ENCODE measurements at regions not wholly inside any gene's neighbourhood (a gene's known extent, or its start where the extent isn't known, plus 50 kb on each side); places are given as distances from the start of the nearest gene placed in this dataset.
"Not testable (repeated sequence)": the region's sequence is repeated elsewhere in the genome, so short reads cannot be mapped to it uniquely, and the experiment has no call there.

DNA sequence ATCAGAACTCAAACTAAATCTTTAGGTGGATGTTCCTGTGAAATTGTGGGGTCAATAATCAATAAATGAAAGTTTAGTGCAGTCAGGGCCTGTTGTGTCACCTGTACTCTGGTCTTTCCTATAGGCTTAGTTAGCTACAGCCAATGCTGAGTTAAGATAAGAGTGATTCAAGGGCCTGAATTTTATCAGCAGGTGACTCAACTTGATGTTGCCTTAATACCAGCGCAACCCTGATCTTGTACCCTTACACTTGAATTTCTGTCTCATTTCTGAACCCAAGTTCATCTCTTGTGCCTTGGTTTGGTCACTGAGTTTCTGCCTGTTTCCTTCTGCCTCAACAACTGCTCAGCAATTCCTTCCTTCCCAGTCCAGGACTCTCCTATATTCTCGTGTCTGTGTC lies 157.0 kb upstream of the E2F7 start:
- DNase-seq, result no peak
- no peaks in the 10 kb centered on the region for H3K4me1 ChIP-seq (replicated peaks; ENCODE audit: insufficient read depth)
- H3K9me2 ChIP-seq (ENCODE audit: insufficient read depth), result peaks cover 4% of the 10 kb centered on the region; the same call in 1 of the 2 replicates
- H3K4me2 ChIP-seq, result no peak overlapping the region
- no peaks in the 10 kb centered on the region for H4K20me1 ChIP-seq (ENCODE audit: insufficient read depth)
- no peaks in the 10 kb centered on the region for H3K27me3 ChIP-seq (ENCODE audit: insufficient read depth, low read depth)
- H3K4me3 ChIP-seq, result no peak overlapping the region
- TF ChIP-seq, protein P1, sequence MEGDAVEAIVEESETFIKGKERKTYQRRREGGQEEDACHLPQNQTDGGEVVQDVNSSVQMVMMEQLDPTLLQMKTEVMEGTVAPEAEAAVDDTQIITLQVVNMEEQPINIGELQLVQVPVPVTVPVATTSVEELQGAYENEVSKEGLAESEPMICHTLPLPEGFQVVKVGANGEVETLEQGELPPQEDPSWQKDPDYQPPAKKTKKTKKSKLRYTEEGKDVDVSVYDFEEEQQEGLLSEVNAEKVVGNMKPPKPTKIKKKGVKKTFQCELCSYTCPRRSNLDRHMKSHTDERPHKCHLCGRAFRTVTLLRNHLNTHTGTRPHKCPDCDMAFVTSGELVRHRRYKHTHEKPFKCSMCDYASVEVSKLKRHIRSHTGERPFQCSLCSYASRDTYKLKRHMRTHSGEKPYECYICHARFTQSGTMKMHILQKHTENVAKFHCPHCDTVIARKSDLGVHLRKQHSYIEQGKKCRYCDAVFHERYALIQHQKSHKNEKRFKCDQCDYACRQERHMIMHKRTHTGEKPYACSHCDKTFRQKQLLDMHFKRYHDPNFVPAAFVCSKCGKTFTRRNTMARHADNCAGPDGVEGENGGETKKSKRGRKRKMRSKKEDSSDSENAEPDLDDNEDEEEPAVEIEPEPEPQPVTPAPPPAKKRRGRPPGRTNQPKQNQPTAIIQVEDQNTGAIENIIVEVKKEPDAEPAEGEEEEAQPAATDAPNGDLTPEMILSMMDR (conservative IDR thresholded peaks at IDR 0.05), result no peak
- no peak for TF ChIP-seq EZH2 (IDR thresholded peaks at IDR 0.05; ENCODE audit: low read depth)
- intact Hi-C loops (cut with micrococcal nuclease; ENCODE audit: unreplicated experiment), result no loop called here
- no peaks in the 10 kb centered on the region for H3K79me2 ChIP-seq (ENCODE audit: low read depth)
- no peak overlapping the region for H2AFZ ChIP-seq
- no peak overlapping the region for H3K27ac ChIP-seq
- ChIA-PET CTCF (no interaction called here), POLR2A (ENCODE audit: unreplicated experiment) (no interaction called here)
- H3F3A ChIP-seq (ENCODE audit: insufficient read depth, low read depth), result no peaks in the 10 kb centered on the region
- no TSS peak for BruUV-seq (replicated peaks)
- no peaks in the 10 kb centered on the region for H3K9me3 ChIP-seq (ENCODE audit: insufficient read depth, low read depth)
- H3K36me3 ChIP-seq (ENCODE audit: low read depth), result no peaks in the 10 kb centered on the region

DNA sequence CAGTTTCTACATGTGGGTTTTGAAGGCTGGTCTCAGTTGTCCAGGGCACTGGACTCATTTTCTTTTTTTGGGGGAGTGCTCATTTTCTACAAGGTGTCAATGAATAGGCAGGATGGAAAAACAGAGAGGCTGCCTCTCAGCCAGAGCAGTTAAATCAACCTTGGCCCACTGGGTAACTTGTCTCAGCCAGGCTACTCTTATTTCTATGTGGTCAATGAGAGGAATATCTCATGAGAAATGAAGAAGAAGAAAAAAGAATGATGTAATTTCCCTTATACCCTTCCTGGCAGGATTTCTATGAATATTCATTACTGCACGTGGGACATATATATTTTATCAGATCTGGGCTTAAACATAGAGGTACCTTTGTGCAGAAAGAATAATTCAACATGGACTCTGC lies 155.2 kb upstream of the E2F7 start:
- Histone ChIP-seq H3F3A (ENCODE audit: insufficient read depth, low read depth) (no peaks in the 10 kb centered on the region), H3K4me1 (replicated peaks; ENCODE audit: insufficient read depth) (no peaks in the 10 kb centered on the region), H4K20me1 (ENCODE audit: insufficient read depth) (no peaks in the 10 kb centered on the region), H3K9me2 (ENCODE audit: insufficient read depth) (peaks cover 4% of the 10 kb centered on the region; the same call in 1 of the 2 replicates), H3K4me2 (no peak overlapping the region), H3K79me2 (ENCODE audit: low read depth) (no peaks in the 10 kb centered on the region), H3K36me3 (ENCODE audit: low read depth) (no peaks in the 10 kb centered on the region), H3K27ac (no peak overlapping the region), H3K4me3 (no peak overlapping the region), H3K9me3 (ENCODE audit: insufficient read depth, low read depth) (no peaks in the 10 kb centered on the region), H3K27me3 (ENCODE audit: insufficient read depth, low read depth) (no peaks in the 10 kb centered on the region), H2AFZ (no peak overlapping the region)
- ChIA-PET CTCF (no interaction called here), POLR2A (ENCODE audit: unreplicated experiment) (no interaction called here)
- DNase-seq, result no peak
- TF ChIP-seq, protein P1 (conservative IDR thresholded peaks at IDR 0.05), result no peak
- no peak for TF ChIP-seq EZH2 (IDR thresholded peaks at IDR 0.05; ENCODE audit: low read depth)
- no TSS peak for BruUV-seq (replicated peaks)
- intact Hi-C loops (cut with micrococcal nuclease; ENCODE audit: unreplicated experiment), result no loop called here

DNA sequence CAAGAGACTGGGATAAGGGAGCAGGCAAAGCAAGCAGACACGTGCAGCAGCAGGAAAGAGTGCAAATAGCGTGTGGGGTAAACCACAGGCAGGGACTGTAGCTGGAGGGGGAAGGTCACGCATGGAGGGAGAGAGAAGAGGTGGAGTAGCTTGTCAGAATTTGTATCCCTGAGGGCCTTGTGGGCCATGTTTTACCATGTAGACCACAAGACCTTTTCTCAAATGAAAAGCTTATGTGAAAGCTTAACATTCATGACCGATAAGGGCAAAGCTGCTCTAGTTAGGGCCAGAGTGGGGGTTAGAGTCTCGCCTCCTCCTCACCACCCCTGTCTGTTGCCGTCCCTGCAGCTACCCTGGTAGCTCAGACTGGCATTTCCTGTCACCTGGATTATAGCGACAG lies 152.9 kb upstream of the E2F7 start:
- peaks cover 4% of the 10 kb centered on the region; the same call in 1 of the 2 replicates for H3K9me2 ChIP-seq (ENCODE audit: insufficient read depth)
- POLR2A ChIA-PET (ENCODE audit: unreplicated experiment), result no interaction called here
- no peaks in the 10 kb centered on the region for H3K27me3 ChIP-seq (ENCODE audit: insufficient read depth, low read depth)
- H3K4me2 ChIP-seq, result no peak overlapping the region
- H3K9me3 ChIP-seq (ENCODE audit: insufficient read depth, low read depth), result no peaks in the 10 kb centered on the region
- TF ChIP-seq EZH2 (IDR thresholded peaks at IDR 0.05; ENCODE audit: low read depth), result no peak
- TF ChIP-seq, protein P1 (conservative IDR thresholded peaks at IDR 0.05), result no peak
- no peaks in the 10 kb centered on the region for H3K4me1 ChIP-seq (replicated peaks; ENCODE audit: insufficient read depth)
- DNase-seq, result no peak
- H3K27ac ChIP-seq, result no peak overlapping the region
- no peak overlapping the region for H3K4me3 ChIP-seq
- CTCF ChIA-PET, result no interaction called here
- intact Hi-C loops (cut with micrococcal nuclease; ENCODE audit: unreplicated experiment), result no loop called here
- H3F3A ChIP-seq (ENCODE audit: insufficient read depth, low read depth), result no peaks in the 10 kb centered on the region
- no peaks in the 10 kb centered on the region for H3K79me2 ChIP-seq (ENCODE audit: low read depth)
- no peak overlapping the region for H2AFZ ChIP-seq
- H3K36me3 ChIP-seq (ENCODE audit: low read depth), result no peaks in the 10 kb centered on the region
- no peaks in the 10 kb centered on the region for H4K20me1 ChIP-seq (ENCODE audit: insufficient read depth)
- BruUV-seq (replicated peaks), result no TSS peak

- DNase-seq; H3K9me3 ChIP-seq (ENCODE audit: insufficient read depth, low read depth); H3K4me3 ChIP-seq; intact Hi-C loops (cut with micrococcal nuclease; ENCODE audit: unreplicated experiment); H4K20me1 ChIP-seq (ENCODE audit: insufficient read depth); H3K4me2 ChIP-seq; H3K79me2 ChIP-seq (ENCODE audit: low read depth); CTCF ChIA-PET; H3K4me1 ChIP-seq (replicated peaks; ENCODE audit: insufficient read depth); H3K27me3 ChIP-seq (ENCODE audit: insufficient read depth, low read depth); H2AFZ ChIP-seq; BruUV-seq (replicated peaks); H3K9me2 ChIP-seq (ENCODE audit: insufficient read depth); H3K36me3 ChIP-seq (ENCODE audit: low read depth); POLR2A ChIA-PET (ENCODE audit: unreplicated experiment); H3K27ac ChIP-seq; H3F3A ChIP-seq (ENCODE audit: insufficient read depth, low read depth): not testable (repeated sequence)
These were observed 150.8 kb upstream of the E2F7 start for GRCh38 chr12:77216136-77216535.
